Frontal cortex (tissue), 3 donors: ENCODE measurements at regions not wholly inside any gene's neighbourhood (a gene's known extent, or its start where the extent isn't known, plus 50 kb on each side); places are given as distances from the start of the nearest gene placed in this dataset.

Experiments used
- DNase-seq, 2 donors: peaks; one replicate each; pipeline ENCODE4 v3.0.0; 2012; ENCODE audit warnings: low spot score in 2 of 2
- FAIRE-seq: peaks from 2 replicates; lab custom pipeline; 2012; peaks lifted over from hg19 to GRCh38; lab: Jason Lieb, UNC
- donor health status: control.
- donor health status: control.
- donor health status: control.

- FAIRE-seq (no peak), DNase-seq (no peak)
Measured at GRCh38 chr6:21999741-22000140, 297.1 kb downstream of the PRL start.

- FAIRE-seq (no peak), DNase-seq (no peak)
Measured at GRCh38 chr6:22001396-22002027, 295.3 kb downstream of the PRL start.

- DNase-seq (no peak), FAIRE-seq (no peak)
Measured at GRCh38 chr6:22003287-22003686, 293.5 kb downstream of the PRL start.

- DNase-seq, result no peak
Measured at GRCh38 chr6:22006795-22007194, 290.0 kb downstream of the PRL start.

GRCh38 chr6:22007469-22007868 is 289.4 kb downstream of the PRL start:
- DNase-seq, result no peak
- no peak for FAIRE-seq

More at GRCh38 chr6:22006795-22007194, 290.0 kb downstream of the PRL start:
- FAIRE-seq, result no peak

GRCh38 chr6:22008248-22008836 is 288.5 kb downstream of the PRL start:
- FAIRE-seq, result no peak
- no peak for DNase-seq

GRCh38 chr6:22010102-22010501 is 286.7 kb downstream of the PRL start:
- FAIRE-seq (no peak), DNase-seq (no peak)

GRCh38 chr6:22015216-22015615 is 281.6 kb downstream of the PRL start:
- DNase-seq (no peak), FAIRE-seq (no peak)

- FAIRE-seq (no peak), DNase-seq (no peak)
Measured at GRCh38 chr6:22015944-22016343, 280.9 kb downstream of the PRL start.

- FAIRE-seq (no peak), DNase-seq (no peak)
Measured at GRCh38 chr6:22017272-22017671, 279.6 kb downstream of the PRL start.

- DNase-seq, result no peak
Measured at GRCh38 chr6:22017766-22018165, 279.1 kb downstream of the PRL start.

GRCh38 chr6:22019857-22020256 is 277.0 kb downstream of the PRL start:
- no peak for DNase-seq
- no peak for FAIRE-seq

More at GRCh38 chr6:22017766-22018165, 279.1 kb downstream of the PRL start:
- no peak for FAIRE-seq

- FAIRE-seq, result no peak
- DNase-seq, result no peak
Measured at GRCh38 chr6:22020299-22021003, 276.4 kb downstream of the PRL start.

- FAIRE-seq, result no peak
- DNase-seq, result no peak
Measured at GRCh38 chr6:22021966-22022365, 274.9 kb downstream of the PRL start.

GRCh38 chr6:22023937-22024336 is 272.9 kb downstream of the PRL start:
- no peak for FAIRE-seq
- no peak for DNase-seq

- DNase-seq, result no peak
- FAIRE-seq, result no peak
Measured at GRCh38 chr6:22024973-22025467, 271.8 kb downstream of the PRL start.

GRCh38 chr6:22025468-22026163 is 271.2 kb downstream of the PRL start:
- DNase-seq, result peak; percentile 6 to 17
- no peak for FAIRE-seq

- DNase-seq, result no peak
Measured at GRCh38 chr6:22026164-22026678, 270.6 kb downstream of the PRL start.

GRCh38 chr6:22027040-22027725 is 269.7 kb downstream of the PRL start:
- FAIRE-seq (no peak), DNase-seq (no peak)

More at GRCh38 chr6:22026164-22026678, 270.6 kb downstream of the PRL start:
- FAIRE-seq, result no peak
